Body of pancreas (tissue), 4 donors: ENCODE measurements at regions not wholly inside any gene's neighbourhood (a gene's known extent, or its start where the extent isn't known, plus 50 kb on each side); places are given as distances from the start of the nearest gene placed in this dataset.

Source experiments
- ATAC-seq: fragments of 150-250 bp; one replicate; pipeline ENCODE4 v1.9.1; 2016
- DNase-seq, 4 donors: peaks; one replicate each; pipeline ENCODE4 v3.0.0-alpha.2; 2019
- H3K27ac ChIP-seq, 4 donors: fragments of 200-600 bp; sonication (generic); 1 replicate in 3 of 4; 2 replicates in 1 of 4; pipeline versions ENCODE4 v1.5.1 to v1.6.1; 2016 to 2019; ENCODE audit warnings: mild to moderate bottlenecking in 1 of 4, mixed read lengths in 1 of 4, moderate library complexity in 1 of 4
- H3K27me3 ChIP-seq, 2 donors: fragments of 200-600 bp; sonication (generic); one replicate each; pipeline ENCODE4 v1.6.0; 2016; ENCODE audit warnings: mild to moderate bottlenecking in 1 of 2
- H3K36me3 ChIP-seq, 2 donors: fragments of 200-600 bp; sonication (generic); replicated peaks in 1 of 2; 2 replicates each; pipeline ENCODE4 v1.5.1; 2016; ENCODE audit warnings: low read depth in 2 of 2; ENCODE audit not compliant: insufficient read depth in 1 of 2
- H3K4me1 ChIP-seq: fragments of 200-600 bp; sonication (generic); one replicate; pipeline ENCODE4 v1.6.0; 2016
- H3K4me3 ChIP-seq, 2 donors: fragments of 200-600 bp; sonication (generic); 1 replicate in 1 of 2; 2 replicates in 1 of 2; pipeline ENCODE4 v1.5.1; 2016 to 2019
- H3K9me3 ChIP-seq, 3 donors: fragments of 200-600 bp; sonication (generic); 1 replicate in 2 of 3; 2 replicates in 1 of 3; pipeline ENCODE4 v1.5.1; 2016
- CTCF ChIP-seq, 7 experiments: fragments of 450-650 bp in 4 of 7; fragments of 200-600 bp in 3 of 7; sonication (generic) in 3 of 7; IDR thresholded peaks; one replicate each; pipeline ENCODE4 v1.5.1; 2016 to 2019; ENCODE audit warnings: antibody characterized with exemption in 7 of 7
- POLR2A ChIP-seq, 3 donors: fragments of 450-650 bp; IDR thresholded peaks; one replicate each; pipeline ENCODE4 v1.6.1; 2016; ENCODE audit warnings: antibody characterized with exemption in 3 of 3, mild to moderate bottlenecking in 2 of 3
- WGBS, 2 donors: methylation state at CpG; one replicate each; pipeline ENCODE4 v1.1.5; 2017; 5-methylcytosine and 5-hydroxymethylcytosine counted together
- intact Hi-C: fragments of 100-400 bp; cut with DNase I; formaldehyde crosslinking; loops from one replicate; pipeline ENCODE4 v1.15.1; 2023

GRCh38 chr2:5923957-5924945 is 232.1 kb downstream of the SOX11 start:
- intact Hi-C loops = no loop called here
- 63 to 85% methylated on average over 12 of the region's 12 CpGs for WGBS, 2 donors
- Histone ChIP-seq H3K27me3 (no peaks in the 10 kb centered on the region), H3K36me3 (no peaks in the 10 kb centered on the region), H3K27ac (no peak overlapping the region), H3K4me3 (no peak overlapping the region), H3K4me1 (no peaks in the 10 kb centered on the region), H3K9me3 (no peaks in the 10 kb centered on the region)
- DNase-seq (no peak), ATAC-seq (no peak)
- no peak for TF ChIP-seq POLR2A (IDR thresholded peaks at IDR 0.05)

- intact Hi-C loops = no loop called here
- 69 to 72% methylated on average over 4 of the region's 4 CpGs for WGBS, 2 donors
- Histone ChIP-seq H3K36me3 (no peaks in the 10 kb centered on the region), H3K9me3 (no peaks in the 10 kb centered on the region), H3K4me3 (no peak overlapping the region), H3K4me1 (no peaks in the 10 kb centered on the region), H3K27me3 (no peaks in the 10 kb centered on the region), H3K27ac (no peak overlapping the region)
- ATAC-seq = no peak
- TF ChIP-seq POLR2A (IDR thresholded peaks at IDR 0.05) (no peak), CTCF (IDR thresholded peaks at IDR 0.05) (no peak)
- DNase-seq = no peak
Observed at GRCh38 chr2:5925604-5926003, 233.4 kb downstream of the SOX11 start.

GRCh38 chr2:5926871-5927512 is 234.8 kb downstream of the SOX11 start:
- no peak overlapping the region for H3K27ac ChIP-seq
- H3K9me3 ChIP-seq = no peaks in the 10 kb centered on the region
- H3K4me1 ChIP-seq = no peaks in the 10 kb centered on the region
- intact Hi-C loops = no loop called here
- no peak overlapping the region for H3K4me3 ChIP-seq
- H3K27me3 ChIP-seq = no peaks in the 10 kb centered on the region
- TF ChIP-seq POLR2A (IDR thresholded peaks at IDR 0.05) (no peak), CTCF (IDR thresholded peaks at IDR 0.05) (no peak)
- WGBS, 2 donors = 38 to 61% methylated on average over 6 of the region's 6 CpGs
- H3K36me3 ChIP-seq = no peaks in the 10 kb centered on the region
- ATAC-seq (no peak), DNase-seq (no peak)

GRCh38 chr2:5932556-5933469 is 240.6 kb downstream of the SOX11 start:
- DNase-seq = peak; percentile 42 to 69 (median 53)
- Histone ChIP-seq H3K27me3 (no peaks in the 10 kb centered on the region), H3K4me1 (peaks cover 10% of the 10 kb centered on the region), H3K27ac (no peak overlapping the region), H3K4me3 (no peak overlapping the region), H3K9me3 (no peaks in the 10 kb centered on the region), H3K36me3 (no peaks in the 10 kb centered on the region)
- 12 to 27% methylated on average over 22 to 25 of the region's 25 CpGs for WGBS, 2 donors
- intact Hi-C loops = no loop called here
- peak; percentile 80 for ATAC-seq
- TF ChIP-seq POLR2A (IDR thresholded peaks at IDR 0.05) (no peak), CTCF (IDR thresholded peaks at IDR 0.05) (peak in 3 of 7 experiments; percentile 19 to 24 (median 20))
